ACC112 (cell line): ENCODE measurements at regions not wholly inside any gene's neighbourhood (a gene's known extent, or its start where the extent isn't known, plus 50 kb on each side); places are given as distances from the start of the nearest gene placed in this dataset.

Experiments used
- H2AFZ ChIP-seq: fragments of 200-600 bp; sonication (generic); one replicate; pipeline ENCODE4 v1.6.0; 2017; ENCODE audit warnings: antibody characterized with exemption, low read length; ENCODE audit not compliant: unreplicated experiment
- H3K27ac ChIP-seq: fragments of 200-600 bp; sonication (generic); 2 replicates; pipeline ENCODE4 v1.5.1; 2014; ENCODE audit warnings: low read depth, mild to moderate bottlenecking, antibody characterized with exemption, low read length, moderate library complexity
- H3K27me3 ChIP-seq: fragments of 200-600 bp; sonication (generic); 2 replicates; pipeline ENCODE4 v1.6.1; 2014; ENCODE audit warnings: mild to moderate bottlenecking, antibody characterized with exemption, low read length, moderate library complexity, mixed read lengths; ENCODE audit not compliant: insufficient read depth
- H3K36me3 ChIP-seq: fragments of 200-600 bp; sonication (generic); 2 replicates; pipeline ENCODE4 v1.6.1; 2016; ENCODE audit warnings: mild to moderate bottlenecking, antibody characterized with exemption, low read length, moderate library complexity, mixed read lengths; ENCODE audit not compliant: insufficient read depth
- H3K4me1 ChIP-seq: fragments of 200-600 bp; sonication (generic); one replicate; pipeline ENCODE4 v1.6.1; 2016; ENCODE audit warnings: low read length, mixed read lengths; ENCODE audit not compliant: insufficient read depth, unreplicated experiment, control insufficient read depth
- H3K4me3 ChIP-seq: fragments of 200-600 bp; sonication (generic); 2 replicates; pipeline ENCODE4 v1.5.1; 2014; ENCODE audit warnings: mild to moderate bottlenecking, low read depth, low read length
- H3K79me2 ChIP-seq: fragments of 200-600 bp; sonication (generic); one replicate; pipeline ENCODE4 v1.6.0; 2016; ENCODE audit warnings: low read length; ENCODE audit not compliant: control insufficient read depth, unreplicated experiment, insufficient read depth

- H3K4me1 ChIP-seq = no peaks in the 10 kb centered on the region
- no peaks in the 10 kb centered on the region for H3K27me3 ChIP-seq
- no peaks in the 10 kb centered on the region for H3K36me3 ChIP-seq
- H2AFZ ChIP-seq = no peak overlapping the region
- H3K27ac ChIP-seq = no peak overlapping the region
- no peaks in the 10 kb centered on the region for H3K79me2 ChIP-seq
- H3K4me3 ChIP-seq = no peak overlapping the region
These were observed 618.8 kb upstream of the GRM7 start for GRCh38 chr3:6242104-6242503.

- Histone ChIP-seq H3K27me3 (no peaks in the 10 kb centered on the region), H2AFZ (no peak overlapping the region), H3K79me2 (no peaks in the 10 kb centered on the region), H3K4me1 (no peaks in the 10 kb centered on the region), H3K36me3 (no peaks in the 10 kb centered on the region), H3K4me3 (no peak overlapping the region), H3K27ac (no peak overlapping the region)
These were observed 612.4 kb upstream of the GRM7 start for GRCh38 chr3:6248528-6248927.

- no peak overlapping the region for H3K4me3 ChIP-seq
- no peaks in the 10 kb centered on the region for H3K79me2 ChIP-seq
- no peak overlapping the region for H2AFZ ChIP-seq
- H3K4me1 ChIP-seq = no peaks in the 10 kb centered on the region
- no peaks in the 10 kb centered on the region for H3K27me3 ChIP-seq
- no peak overlapping the region for H3K27ac ChIP-seq
- H3K36me3 ChIP-seq = no peaks in the 10 kb centered on the region
These were observed 611.2 kb upstream of the GRM7 start for GRCh38 chr3:6249679-6250078.

GRCh38 chr3:6250167-6250566 is 610.7 kb upstream of the GRM7 start:
- no peaks in the 10 kb centered on the region for H3K36me3 ChIP-seq
- no peaks in the 10 kb centered on the region for H3K4me1 ChIP-seq
- no peaks in the 10 kb centered on the region for H3K27me3 ChIP-seq
- no peak overlapping the region for H3K4me3 ChIP-seq
- H2AFZ ChIP-seq = no peak overlapping the region
- H3K27ac ChIP-seq = no peak overlapping the region
- H3K79me2 ChIP-seq = no peaks in the 10 kb centered on the region

GRCh38 chr3:6251612-6252400 is 609.1 kb upstream of the GRM7 start:
- H3K79me2 ChIP-seq = no peaks in the 10 kb centered on the region
- no peaks in the 10 kb centered on the region for H3K36me3 ChIP-seq
- no peaks in the 10 kb centered on the region for H3K4me1 ChIP-seq
- no peak overlapping the region for H3K27ac ChIP-seq
- H2AFZ ChIP-seq = no peak overlapping the region
- no peaks in the 10 kb centered on the region for H3K27me3 ChIP-seq
- H3K4me3 ChIP-seq = no peak overlapping the region

GRCh38 chr3:6254490-6254889 is 606.4 kb upstream of the GRM7 start:
- H3K4me3 ChIP-seq = no peak overlapping the region
- H3K27ac ChIP-seq = no peak overlapping the region
- no peaks in the 10 kb centered on the region for H3K27me3 ChIP-seq
- H3K79me2 ChIP-seq = no peaks in the 10 kb centered on the region
- H3K4me1 ChIP-seq = no peaks in the 10 kb centered on the region
- no peak overlapping the region for H2AFZ ChIP-seq
- H3K36me3 ChIP-seq = no peaks in the 10 kb centered on the region

GRCh38 chr3:6255229-6255628 is 605.7 kb upstream of the GRM7 start:
- Histone ChIP-seq H3K79me2 (no peaks in the 10 kb centered on the region), H2AFZ (no peak overlapping the region), H3K27me3 (no peaks in the 10 kb centered on the region), H3K4me1 (no peaks in the 10 kb centered on the region), H3K4me3 (no peak overlapping the region), H3K36me3 (no peaks in the 10 kb centered on the region), H3K27ac (no peak overlapping the region)

GRCh38 chr3:6260551-6261191 is 600.2 kb upstream of the GRM7 start:
- no peaks in the 10 kb centered on the region for H3K4me1 ChIP-seq
- H2AFZ ChIP-seq = no peak overlapping the region
- no peaks in the 10 kb centered on the region for H3K27me3 ChIP-seq
- H3K4me3 ChIP-seq = no peak overlapping the region
- H3K36me3 ChIP-seq = no peaks in the 10 kb centered on the region
- H3K27ac ChIP-seq = no peak overlapping the region
- no peaks in the 10 kb centered on the region for H3K79me2 ChIP-seq

GRCh38 chr3:6262010-6262409 is 598.9 kb upstream of the GRM7 start:
- Histone ChIP-seq H3K4me3 (no peak overlapping the region), H2AFZ (no peak overlapping the region), H3K27me3 (no peaks in the 10 kb centered on the region), H3K4me1 (no peaks in the 10 kb centered on the region), H3K27ac (no peak overlapping the region), H3K36me3 (no peaks in the 10 kb centered on the region), H3K79me2 (no peaks in the 10 kb centered on the region)

GRCh38 chr3:6264036-6264435 is 596.9 kb upstream of the GRM7 start:
- H3K27me3 ChIP-seq = no peaks in the 10 kb centered on the region
- H3K27ac ChIP-seq = no peak overlapping the region
- no peaks in the 10 kb centered on the region for H3K79me2 ChIP-seq
- no peaks in the 10 kb centered on the region for H3K4me1 ChIP-seq
- H3K36me3 ChIP-seq = no peaks in the 10 kb centered on the region
- no peak overlapping the region for H3K4me3 ChIP-seq
- no peak overlapping the region for H2AFZ ChIP-seq

GRCh38 chr3:6264906-6265305 is 596.0 kb upstream of the GRM7 start:
- no peak overlapping the region for H3K27ac ChIP-seq
- no peaks in the 10 kb centered on the region for H3K27me3 ChIP-seq
- no peaks in the 10 kb centered on the region for H3K4me1 ChIP-seq
- no peak overlapping the region for H2AFZ ChIP-seq
- H3K4me3 ChIP-seq = no peak overlapping the region
- H3K79me2 ChIP-seq = no peaks in the 10 kb centered on the region
- H3K36me3 ChIP-seq = no peaks in the 10 kb centered on the region
